ENCODE measurements at regions not wholly inside any gene's neighbourhood (a gene's known extent, or its start where the extent isn't known, plus 50 kb on each side); places are given as distances from the start of the nearest gene placed in this dataset.

DNA sequence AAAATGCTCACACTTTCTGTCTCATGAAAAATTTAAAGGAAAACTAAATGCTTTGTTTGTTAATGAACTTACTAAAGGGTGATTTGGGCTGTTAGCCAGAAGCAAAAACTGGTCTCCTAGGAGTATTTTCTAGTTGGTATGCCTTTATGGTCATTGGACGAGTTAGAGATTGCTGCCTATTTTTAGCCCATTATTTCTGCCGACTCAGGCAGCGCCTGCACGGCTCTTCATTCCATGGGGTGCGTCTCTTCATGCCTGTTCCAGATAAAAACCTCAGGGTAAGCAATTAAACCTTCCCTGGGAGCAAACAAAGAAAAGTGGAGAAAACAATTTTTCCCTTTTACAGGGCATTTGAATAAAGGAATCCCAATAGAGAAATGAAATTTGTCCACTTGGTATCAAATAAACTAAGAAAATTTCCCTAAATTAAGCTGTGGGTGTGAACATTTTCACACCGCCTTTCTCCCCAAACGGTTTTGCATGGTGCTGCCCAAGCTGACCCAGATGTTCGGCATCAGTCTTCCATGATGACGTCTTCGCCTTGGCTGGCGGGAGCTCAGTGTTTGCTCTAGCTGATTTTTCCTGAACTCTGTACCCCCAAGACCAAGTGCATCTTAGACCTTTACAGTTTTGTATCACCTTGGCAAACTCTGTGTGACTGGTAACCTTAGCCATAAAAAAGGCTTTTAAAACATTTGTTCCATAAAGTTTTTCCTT is 61.7 kb upstream of the ADGRG2 start:
- TF ChIP-seq, protein P1, sequence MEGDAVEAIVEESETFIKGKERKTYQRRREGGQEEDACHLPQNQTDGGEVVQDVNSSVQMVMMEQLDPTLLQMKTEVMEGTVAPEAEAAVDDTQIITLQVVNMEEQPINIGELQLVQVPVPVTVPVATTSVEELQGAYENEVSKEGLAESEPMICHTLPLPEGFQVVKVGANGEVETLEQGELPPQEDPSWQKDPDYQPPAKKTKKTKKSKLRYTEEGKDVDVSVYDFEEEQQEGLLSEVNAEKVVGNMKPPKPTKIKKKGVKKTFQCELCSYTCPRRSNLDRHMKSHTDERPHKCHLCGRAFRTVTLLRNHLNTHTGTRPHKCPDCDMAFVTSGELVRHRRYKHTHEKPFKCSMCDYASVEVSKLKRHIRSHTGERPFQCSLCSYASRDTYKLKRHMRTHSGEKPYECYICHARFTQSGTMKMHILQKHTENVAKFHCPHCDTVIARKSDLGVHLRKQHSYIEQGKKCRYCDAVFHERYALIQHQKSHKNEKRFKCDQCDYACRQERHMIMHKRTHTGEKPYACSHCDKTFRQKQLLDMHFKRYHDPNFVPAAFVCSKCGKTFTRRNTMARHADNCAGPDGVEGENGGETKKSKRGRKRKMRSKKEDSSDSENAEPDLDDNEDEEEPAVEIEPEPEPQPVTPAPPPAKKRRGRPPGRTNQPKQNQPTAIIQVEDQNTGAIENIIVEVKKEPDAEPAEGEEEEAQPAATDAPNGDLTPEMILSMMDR (IDR thresholded peaks at IDR 0.05; ENCODE audit: low read depth, low read length): no peak
- no peak for TF ChIP-seq EZH2phosphoT487 (IDR thresholded peaks at IDR 0.05; ENCODE audit: low read depth)

Measured in OCI-LY3 (cell line).